ENCODE measurements at regions not wholly inside any gene's neighbourhood (a gene's known extent, or its start where the extent isn't known, plus 50 kb on each side); places are given as distances from the start of the nearest gene placed in this dataset.

- no peaks in the 10 kb centered on the region for H3K79me2 ChIP-seq (ENCODE audit: control insufficient read depth, insufficient read depth, low read length)
- no peak for TF ChIP-seq EZH2 (IDR thresholded peaks at IDR 0.05; ENCODE audit: low read length)
- no peak for TF ChIP-seq CTCF (optimal IDR thresholded peaks at IDR 0.05 in 1 of 3, IDR thresholded peaks at IDR 0.05 in 1 of 3, conservative IDR thresholded peaks at IDR 0.05 in 1 of 3; ENCODE audit: extremely low read depth in 1 of 3, insufficient read depth in 2 of 3, low read length in 3 of 3)
Measured at GRCh38 chr18:43482600-43482999, 205.3 kb upstream of the SYT4 start.

GRCh38 chr18:43484710-43485109 lies 207.4 kb upstream of the SYT4 start:
- Histone ChIP-seq H3K36me3 (ENCODE audit: control insufficient read depth in 2 of 2, extremely low read depth in 1 of 2, insufficient read depth in 2 of 2, low read length in 2 of 2) (no peaks in the 10 kb centered on the region), H4K20me1 (ENCODE audit: control insufficient read depth, extremely low read depth, insufficient read depth, low read length) (no peaks in the 10 kb centered on the region), H3K9me1 (ENCODE audit: control insufficient read depth, extremely low read depth, insufficient read depth, low read length) (no peaks in the 10 kb centered on the region), H3K4me1 (ENCODE audit: control insufficient read depth, extremely low read depth, insufficient read depth, low read length) (no peaks in the 10 kb centered on the region), H3K4me3 (ENCODE audit: control insufficient read depth in 2 of 3, extremely low read depth in 1 of 3, insufficient read depth in 2 of 3, low read depth in 1 of 3, low read length in 3 of 3) (no peak overlapping the region), H3K79me2 (ENCODE audit: control insufficient read depth, insufficient read depth, low read length) (no peaks in the 10 kb centered on the region), H3K4me2 (ENCODE audit: control insufficient read depth, extremely low read depth, insufficient read depth, low read depth, low read length) (no peak overlapping the region), H3K27me3 (ENCODE audit: control insufficient read depth, extremely low read depth, insufficient read depth, low read length) (no peaks in the 10 kb centered on the region), H3K9ac (ENCODE audit: control insufficient read depth, extremely low read depth, insufficient read depth, low read length) (no peak overlapping the region), H3K9me3 (ENCODE audit: control insufficient read depth, low read depth, low read length) (peaks cover 4% of the 10 kb centered on the region), H2AFZ (ENCODE audit: control insufficient read depth, low read length) (no peak overlapping the region), H3K27ac (ENCODE audit: control insufficient read depth, insufficient read depth, low read length) (no peak overlapping the region)
- dilution Hi-C loops (cut with MboI; ENCODE audit: extremely low pct_ligation_motif_present, low sequenced_read_pairs), result no loop called here
- FAIRE-seq (no peak), DNase-seq (ENCODE audit: low read depth, low spot score) (no peak)
- TF ChIP-seq EZH2 (IDR thresholded peaks at IDR 0.05; ENCODE audit: low read length), result no peak

More at GRCh38 chr18:43482600-43482999, 205.3 kb upstream of the SYT4 start:
- Histone ChIP-seq H3K4me2 (ENCODE audit: control insufficient read depth, extremely low read depth, insufficient read depth, low read depth, low read length) (no peak overlapping the region), H2AFZ (ENCODE audit: control insufficient read depth, low read length) (no peak overlapping the region), H3K9me3 (ENCODE audit: control insufficient read depth, low read depth, low read length) (peaks cover 4% of the 10 kb centered on the region), H3K4me1 (ENCODE audit: control insufficient read depth, extremely low read depth, insufficient read depth, low read length) (no peaks in the 10 kb centered on the region), H3K27ac (ENCODE audit: control insufficient read depth, insufficient read depth, low read length) (no peak overlapping the region), H3K27me3 (ENCODE audit: control insufficient read depth, extremely low read depth, insufficient read depth, low read length) (no peaks in the 10 kb centered on the region), H3K9ac (ENCODE audit: control insufficient read depth, extremely low read depth, insufficient read depth, low read length) (no peak overlapping the region), H3K4me3 (ENCODE audit: control insufficient read depth in 2 of 3, extremely low read depth in 1 of 3, insufficient read depth in 2 of 3, low read depth in 1 of 3, low read length in 3 of 3) (no peak overlapping the region), H3K36me3 (ENCODE audit: control insufficient read depth in 2 of 2, extremely low read depth in 1 of 2, insufficient read depth in 2 of 2, low read length in 2 of 2) (no peaks in the 10 kb centered on the region), H4K20me1 (ENCODE audit: control insufficient read depth, extremely low read depth, insufficient read depth, low read length) (no peaks in the 10 kb centered on the region), H3K9me1 (ENCODE audit: control insufficient read depth, extremely low read depth, insufficient read depth, low read length) (no peaks in the 10 kb centered on the region)
- dilution Hi-C loops (cut with MboI; ENCODE audit: extremely low pct_ligation_motif_present, low sequenced_read_pairs), result no loop called here
- FAIRE-seq (no peak), DNase-seq (ENCODE audit: low read depth, low spot score) (no peak)

- Histone ChIP-seq H3K4me2 (ENCODE audit: control insufficient read depth, extremely low read depth, insufficient read depth, low read depth, low read length) (no peak overlapping the region), H3K27me3 (ENCODE audit: control insufficient read depth, extremely low read depth, insufficient read depth, low read length) (no peaks in the 10 kb centered on the region), H4K20me1 (ENCODE audit: control insufficient read depth, extremely low read depth, insufficient read depth, low read length) (no peaks in the 10 kb centered on the region), H2AFZ (ENCODE audit: control insufficient read depth, low read length) (no peak overlapping the region), H3K9me3 (ENCODE audit: control insufficient read depth, low read depth, low read length) (peaks cover 4% of the 10 kb centered on the region), H3K4me3 (ENCODE audit: control insufficient read depth in 2 of 3, extremely low read depth in 1 of 3, insufficient read depth in 2 of 3, low read depth in 1 of 3, low read length in 3 of 3) (no peak overlapping the region), H3K9me1 (ENCODE audit: control insufficient read depth, extremely low read depth, insufficient read depth, low read length) (no peaks in the 10 kb centered on the region), H3K27ac (ENCODE audit: control insufficient read depth, insufficient read depth, low read length) (no peak overlapping the region), H3K9ac (ENCODE audit: control insufficient read depth, extremely low read depth, insufficient read depth, low read length) (no peak overlapping the region), H3K79me2 (ENCODE audit: control insufficient read depth, insufficient read depth, low read length) (no peaks in the 10 kb centered on the region), H3K4me1 (ENCODE audit: control insufficient read depth, extremely low read depth, insufficient read depth, low read length) (no peaks in the 10 kb centered on the region), H3K36me3 (ENCODE audit: control insufficient read depth in 2 of 2, extremely low read depth in 1 of 2, insufficient read depth in 2 of 2, low read length in 2 of 2) (no peaks in the 10 kb centered on the region)
- DNase-seq (ENCODE audit: low read depth, low spot score), result no peak
- FAIRE-seq, result no peak
- dilution Hi-C loops (cut with MboI; ENCODE audit: extremely low pct_ligation_motif_present, low sequenced_read_pairs), result no loop called here
- TF ChIP-seq CTCF (optimal IDR thresholded peaks at IDR 0.05 in 1 of 3, IDR thresholded peaks at IDR 0.05 in 1 of 3, conservative IDR thresholded peaks at IDR 0.05 in 1 of 3; ENCODE audit: extremely low read depth in 1 of 3, insufficient read depth in 2 of 3, low read length in 3 of 3) (no peak), EZH2 (IDR thresholded peaks at IDR 0.05; ENCODE audit: low read length) (no peak)
Measured at GRCh38 chr18:43485545-43485963, 208.3 kb upstream of the SYT4 start.

All from keratinocyte (primary cell).